ENCODE measurements at regions not wholly inside any gene's neighbourhood (a gene's known extent, or its start where the extent isn't known, plus 50 kb on each side); places are given as distances from the start of the nearest gene placed in this dataset.

- TF ChIP-seq CTCF (IDR thresholded peaks at IDR 0.05), result no peak
- no peak for TF ChIP-seq MAFK (IDR thresholded peaks at IDR 0.05; ENCODE audit: partially characterized antibody)
- TF ChIP-seq RFX5 (IDR thresholded peaks at IDR 0.05), result no peak
Measured at GRCh38 chr3:31311559-31311958, 221.2 kb upstream of the STT3B start.

Measured in A549 (cell line).